B cell (primary cell): ENCODE measurements at regions not wholly inside any gene's neighbourhood (a gene's known extent, or its start where the extent isn't known, plus 50 kb on each side); places are given as distances from the start of the nearest gene placed in this dataset.

Experiments
- ATAC-seq: fragments of 200-7000 bp; cut with Tn5 transposase; one replicate; pipeline ENCODE4 v1.10.0; 2021; ENCODE audit warnings: low read depth, mild to moderate bottlenecking, moderate number of reproducible peaks, moderate library complexity
- CTCF ChIA-PET: fragments of 350-600 bp; sonication (Branson Sonifier 250); formaldehyde crosslinking; loops from one replicate; lab custom pipeline; 2021; ENCODE audit warnings: antibody characterized with exemption, inconsistent platforms; lab: Charles Lee
- POLR2A ChIA-PET: fragments of 350-600 bp; sonication (Branson Sonifier 250); formaldehyde crosslinking; loops from one replicate; lab custom pipeline; 2021; ENCODE audit warnings: antibody characterized with exemption; lab: Charles Lee
- DNase-seq: peaks from one replicate; pipeline ENCODE4 v3.0.0; 2013
- H2AFZ ChIP-seq: 2 replicates; pipeline ENCODE4 v1.6.1; 2012; ENCODE audit warnings: mild to moderate bottlenecking, low read depth, low read length; ENCODE audit not compliant: insufficient read depth, poor library complexity, severe bottlenecking
- H3K27ac ChIP-seq, 2 donors: 1 replicate in 1 of 2; 2 replicates in 1 of 2; pipeline ENCODE4 v1.5.1; 2012 to 2013; ENCODE audit warnings: low read length in 2 of 2, mild to moderate bottlenecking in 2 of 2, moderate library complexity in 1 of 2
- H3K27me3 ChIP-seq, 4 experiments: fragments of 200-600 bp in 1 of 4; sonication (generic) in 1 of 4; replicated peaks in 1 of 4; 1 replicate in 2 of 4; 2 replicates in 2 of 4; pipeline versions ENCODE4 v1.6.1 to v1.7.0; 2013 to 2016; ENCODE audit warnings: low read length in 3 of 4, mild to moderate bottlenecking in 2 of 4, mixed read lengths in 1 of 4, moderate library complexity in 1 of 4; ENCODE audit not compliant: insufficient read depth in 4 of 4, control insufficient read depth in 3 of 4; ENCODE audit errors: control extremely low read depth in 1 of 4
- H3K36me3 ChIP-seq, 2 experiments: replicated peaks in 1 of 2; 1 replicate in 1 of 2; 2 replicates in 1 of 2; pipeline versions ENCODE4 v1.6.1 to v1.7.1; 2013; ENCODE audit warnings: low read length in 1 of 2; ENCODE audit not compliant: insufficient read depth in 2 of 2, control insufficient read depth in 1 of 2; ENCODE audit errors: control extremely low read depth in 1 of 2, extremely low read depth in 1 of 2
- H3K4me1 ChIP-seq, 2 donors: fragments of 200-600 bp in 1 of 2; sonication (generic) in 1 of 2; 1 replicate in 1 of 2; 2 replicates in 1 of 2; pipeline versions ENCODE4 v1.5.1 to v1.6.1; 2013 to 2017; ENCODE audit warnings: low read length in 2 of 2; ENCODE audit not compliant: control insufficient read depth in 2 of 2, insufficient read depth in 2 of 2
- H3K4me2 ChIP-seq: replicated peaks from 2 replicates; pipeline ENCODE3; 2012; ENCODE audit warnings: mild to moderate bottlenecking, low read depth, low read length; ENCODE audit not compliant: poor library complexity, severe bottlenecking
- H3K4me3 ChIP-seq, 5 experiments: fragments of 200-600 bp in 1 of 5; sonication (generic) in 1 of 5; 1 replicate in 3 of 5; 2 replicates in 2 of 5; pipeline versions ENCODE4 v1.5.1 to v1.7.0; 2011 to 2016; ENCODE audit warnings: low read length in 4 of 5, mild to moderate bottlenecking in 4 of 5, low read depth in 2 of 5, control low read depth in 1 of 5, moderate library complexity in 1 of 5; ENCODE audit not compliant: insufficient read depth in 1 of 5; ENCODE audit errors: control extremely low read depth in 1 of 5, extremely low read depth in 1 of 5
- H3K79me2 ChIP-seq: fragments of 200-600 bp; sonication (generic); one replicate; pipeline ENCODE4 v1.6.0; 2016; ENCODE audit warnings: low read length; ENCODE audit not compliant: control insufficient read depth, insufficient read depth
- H3K9ac ChIP-seq: fragments of 200-600 bp; sonication (generic); 2 replicates; pipeline ENCODE4 v1.6.1; 2017; ENCODE audit warnings: mild to moderate bottlenecking, low read length, moderate library complexity
- H3K9me3 ChIP-seq, 3 donors: one replicate each; pipeline versions ENCODE4 v1.6.1 to v1.7.1; 2013; ENCODE audit warnings: low read length in 2 of 3; ENCODE audit not compliant: control insufficient read depth in 2 of 3, insufficient read depth in 1 of 3; ENCODE audit errors: control extremely low read depth in 1 of 3
- H4K20me1 ChIP-seq: 2 replicates; pipeline ENCODE4 v1.6.0; 2012; ENCODE audit warnings: mild to moderate bottlenecking, low read length; ENCODE audit not compliant: insufficient read depth, control insufficient read depth, poor library complexity, severe bottlenecking
- H3K27ac Mint-ChIP-seq: one replicate; pipeline ENCODE4 v1.8.0; 2021; ENCODE audit warnings: mixed read lengths
- H3K27me3 Mint-ChIP-seq: one replicate; pipeline ENCODE4 v1.8.0; 2021; ENCODE audit warnings: mixed read lengths
- H3K4me1 Mint-ChIP-seq: one replicate; pipeline ENCODE4 v1.8.0; 2021; ENCODE audit warnings: mixed read lengths
- H3K4me3 Mint-ChIP-seq: one replicate; pipeline ENCODE4 v1.8.0; 2021; ENCODE audit warnings: mixed read lengths
- H3K9me3 Mint-ChIP-seq: one replicate; pipeline ENCODE4 v1.8.0; 2022; ENCODE audit warnings: mixed read lengths; ENCODE audit not compliant: insufficient read depth
- CTCF ChIP-seq: fragments of 200-600 bp; IDR thresholded peaks from one replicate; pipeline ENCODE4 v1.8.0; 2022; ENCODE audit warnings: antibody characterized with exemption, mild to moderate bottlenecking
- EZH2 ChIP-seq: IDR thresholded peaks from 2 replicates; pipeline ENCODE4 v1.6.1; 2012; ENCODE audit warnings: borderline replicate concordance, low read depth, mild to moderate bottlenecking, moderate library complexity, low read length; ENCODE audit not compliant: insufficient read depth, poor library complexity, severe bottlenecking
- WGBS: methylation state at CpG from one replicate; pipeline ENCODE4 v1.1.5; 2013; ENCODE audit warnings: missing lambda C conversion rate; ENCODE audit not compliant: insufficient coverage; 5-methylcytosine and 5-hydroxymethylcytosine counted together
- intact Hi-C: fragments of 100-400 bp; cut with micrococcal nuclease; formaldehyde crosslinking; loops from one replicate; pipeline ENCODE4 v1.10.0; 2022

- no peaks in the 10 kb centered on the region for H3K9me3 ChIP-seq
- no peaks in the 10 kb centered on the region for H3K36me3 ChIP-seq
- no peak overlapping the region for H3K4me3 Mint-ChIP-seq
- no peak overlapping the region for H3K4me2 ChIP-seq
- H3K4me1 Mint-ChIP-seq: no peaks in the 10 kb centered on the region
- H3K27ac Mint-ChIP-seq: no peak overlapping the region
- ATAC-seq: no peak
- no peak overlapping the region for H3K4me3 ChIP-seq
- H3K9me3 Mint-ChIP-seq: no peaks in the 10 kb centered on the region
- no peaks in the 10 kb centered on the region for H3K79me2 ChIP-seq
- ChIA-PET POLR2A (no interaction called here), CTCF (no interaction called here)
- H3K27me3 Mint-ChIP-seq: peaks cover under 1% of the 10 kb centered on the region
- intact Hi-C loops: no loop called here
- H3K27me3 ChIP-seq: peaks cover 0 to 2% (median 0%) of the 10 kb centered on the region in 4 experiments
- no peak overlapping the region for H2AFZ ChIP-seq
- TF ChIP-seq CTCF (no peak), EZH2 (no peak)
- no peaks in the 10 kb centered on the region for H3K4me1 ChIP-seq
- DNase-seq: no peak
- WGBS: 48% methylated on average over 3 of the region's 3 CpGs
- no peak overlapping the region for H3K9ac ChIP-seq
- no peak overlapping the region for H3K27ac ChIP-seq
- H4K20me1 ChIP-seq: no peaks in the 10 kb centered on the region
Measured at GRCh38 chr1:60958001-60958400, 124.4 kb upstream of the NFIA start.

- H3K4me1 ChIP-seq: no peaks in the 10 kb centered on the region
- no peak overlapping the region for H3K27ac ChIP-seq
- no peaks in the 10 kb centered on the region for H3K36me3 ChIP-seq
- ATAC-seq: no peak
- no peak overlapping the region for H3K4me2 ChIP-seq
- no peak for DNase-seq
- CTCF ChIA-PET: no interaction called here
- H3K9ac ChIP-seq: no peak overlapping the region
- H3K4me3 ChIP-seq: no peak overlapping the region
- no peaks in the 10 kb centered on the region for H3K27me3 ChIP-seq
- no peak overlapping the region for H3K4me3 Mint-ChIP-seq
- H2AFZ ChIP-seq: no peak overlapping the region
- TF ChIP-seq EZH2 (no peak), CTCF (no peak)
- intact Hi-C loops: no loop called here
- H3K79me2 ChIP-seq: no peaks in the 10 kb centered on the region
- peaks cover 6% of the 10 kb centered on the region for H3K27me3 Mint-ChIP-seq
- H3K9me3 ChIP-seq: no peaks in the 10 kb centered on the region
- no peak overlapping the region for H3K27ac Mint-ChIP-seq
- H4K20me1 ChIP-seq: no peaks in the 10 kb centered on the region
- no peaks in the 10 kb centered on the region for H3K4me1 Mint-ChIP-seq
- POLR2A ChIA-PET: no interaction called here
- H3K9me3 Mint-ChIP-seq: no peaks in the 10 kb centered on the region
- no CpG with 5 or more reads among the region's 3 CpGs for WGBS
Measured at GRCh38 chr1:60956520-60956919, 125.8 kb upstream of the NFIA start.
